Psoas muscle (tissue), 7 donors: ENCODE measurements at regions not wholly inside any gene's neighbourhood (a gene's known extent, or its start where the extent isn't known, plus 50 kb on each side); places are given as distances from the start of the nearest gene placed in this dataset.

Experiments used
- ATAC-seq, 4 donors: fragments of 200-7000 bp; cut with Tn5 transposase; one replicate each; pipeline ENCODE4 v1.9.1; 2020; ENCODE audit warnings: moderate library complexity in 3 of 4, mild to moderate bottlenecking in 2 of 4
- DNase-seq, 2 donors: peaks; one replicate each; pipeline ENCODE4 v3.0.0-alpha.2; 2020
- H3K27ac ChIP-seq: fragments of 200-600 bp; one replicate; pipeline ENCODE4 v1.8.0; 2022
- H3K27me3 ChIP-seq, 3 donors: fragments of 200-600 bp in 1 of 3; one replicate each; pipeline versions ENCODE4 v1.6.1 to v1.8.0; 2013 to 2022; ENCODE audit warnings: low read length in 2 of 3, mild to moderate bottlenecking in 2 of 3, moderate library complexity in 1 of 3; ENCODE audit not compliant: insufficient read depth in 3 of 3
- H3K36me3 ChIP-seq, 2 donors: fragments of 200-600 bp in 1 of 2; one replicate each; pipeline versions ENCODE4 v1.6.1 to v1.8.0; 2013 to 2022; ENCODE audit warnings: low read depth in 1 of 2, mild to moderate bottlenecking in 1 of 2, moderate library complexity in 1 of 2; ENCODE audit not compliant: insufficient read depth in 1 of 2
- H3K4me1 ChIP-seq: fragments of 200-600 bp; one replicate; pipeline ENCODE4 v1.8.0; 2022
- H3K4me3 ChIP-seq: fragments of 200-600 bp; one replicate; pipeline ENCODE4 v1.8.0; 2022; ENCODE audit warnings: mild to moderate bottlenecking
- H3K9me3 ChIP-seq: fragments of 200-600 bp; one replicate; pipeline ENCODE4 v1.8.0; 2022
- WGBS, 3 donors: extraction: QIAGEN DNeasy Blood & Tissue Kit; methylation state at CpG; one replicate each; pipeline versions ENCODE4 v1.1.6 to v1.1.7; 2013; 5-methylcytosine and 5-hydroxymethylcytosine counted together
- intact Hi-C, 2 donors: fragments of 100-400 bp; cut with DNase I; formaldehyde crosslinking; loops; one replicate each; pipeline versions ENCODE4 v1.11.0 to v1.14.2; 2022
- TF ChIP-seq, protein P1 (sequence below): fragments of 200-600 bp; IDR thresholded peaks from one replicate; pipeline ENCODE4 v1.8.0; 2022; ENCODE audit warnings: antibody characterized with exemption
- donor health status: healthy with polysubstance abuse.
- donor health status: DM: no; HTN: no; CAD: no; lungs with moderate emphysema.
- donor health status: Bipolar disorder and iron deficiency.
- donor health status: healthy.
- donor health status: DM: yes; HTN: yes; CAD: no.
- donor health status: DM: no; HTN: no; CAD: no.
- donor health status: DM: yes; HTN: yes; CAD: no.

- no peak for DNase-seq
- no peak for ATAC-seq
- Histone ChIP-seq H3K4me1 (no peaks in the 10 kb centered on the region), H3K27ac (no peak overlapping the region), H3K36me3 (no peaks in the 10 kb centered on the region), H3K27me3 (no peaks in the 10 kb centered on the region), H3K9me3 (no peaks in the 10 kb centered on the region), H3K4me3 (no peak overlapping the region)
- TF ChIP-seq, protein P1, sequence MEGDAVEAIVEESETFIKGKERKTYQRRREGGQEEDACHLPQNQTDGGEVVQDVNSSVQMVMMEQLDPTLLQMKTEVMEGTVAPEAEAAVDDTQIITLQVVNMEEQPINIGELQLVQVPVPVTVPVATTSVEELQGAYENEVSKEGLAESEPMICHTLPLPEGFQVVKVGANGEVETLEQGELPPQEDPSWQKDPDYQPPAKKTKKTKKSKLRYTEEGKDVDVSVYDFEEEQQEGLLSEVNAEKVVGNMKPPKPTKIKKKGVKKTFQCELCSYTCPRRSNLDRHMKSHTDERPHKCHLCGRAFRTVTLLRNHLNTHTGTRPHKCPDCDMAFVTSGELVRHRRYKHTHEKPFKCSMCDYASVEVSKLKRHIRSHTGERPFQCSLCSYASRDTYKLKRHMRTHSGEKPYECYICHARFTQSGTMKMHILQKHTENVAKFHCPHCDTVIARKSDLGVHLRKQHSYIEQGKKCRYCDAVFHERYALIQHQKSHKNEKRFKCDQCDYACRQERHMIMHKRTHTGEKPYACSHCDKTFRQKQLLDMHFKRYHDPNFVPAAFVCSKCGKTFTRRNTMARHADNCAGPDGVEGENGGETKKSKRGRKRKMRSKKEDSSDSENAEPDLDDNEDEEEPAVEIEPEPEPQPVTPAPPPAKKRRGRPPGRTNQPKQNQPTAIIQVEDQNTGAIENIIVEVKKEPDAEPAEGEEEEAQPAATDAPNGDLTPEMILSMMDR = no peak
- WGBS, 3 donors = 87 to 91% (median 88%) methylated on average over 4 of the region's 4 CpGs
- intact Hi-C loops = no loop called here
These were observed 104.2 kb upstream of the SPRED2 start for GRCh38 chr2:65536596-65536995.

DNA sequence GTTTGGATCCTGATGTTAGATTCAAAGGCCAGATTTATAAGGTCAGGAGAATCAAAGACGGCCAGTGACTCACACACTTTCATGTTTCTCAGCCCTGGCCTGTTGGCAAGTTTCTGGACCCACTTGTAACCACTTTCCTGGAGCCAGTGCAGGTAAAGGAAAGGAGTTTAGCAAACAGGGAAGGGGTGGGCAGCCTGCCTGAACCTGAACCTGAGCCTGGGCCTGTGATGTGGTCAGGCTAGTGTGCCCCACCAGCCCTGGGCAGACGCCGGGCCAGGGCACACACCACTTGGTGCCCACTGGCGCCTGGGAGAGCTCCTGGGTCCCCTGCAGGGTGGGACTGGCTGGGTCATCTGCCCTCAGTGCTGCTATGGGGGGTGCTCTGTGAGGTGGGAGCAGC lies 100.5 kb upstream of the SPRED2 start:
- Histone ChIP-seq H3K27me3 (no peaks in the 10 kb centered on the region), H3K4me3 (no peak overlapping the region), H3K9me3 (no peaks in the 10 kb centered on the region), H3K4me1 (no peaks in the 10 kb centered on the region), H3K36me3 (no peaks in the 10 kb centered on the region), H3K27ac (no peak overlapping the region)
- DNase-seq (no peak), ATAC-seq (no peak)
- TF ChIP-seq, protein P1 = no peak
- intact Hi-C loops = no loop called here
- WGBS, 3 donors = 92 to 99% (median 93%) methylated on average over 4 of the region's 4 CpGs

DNA sequence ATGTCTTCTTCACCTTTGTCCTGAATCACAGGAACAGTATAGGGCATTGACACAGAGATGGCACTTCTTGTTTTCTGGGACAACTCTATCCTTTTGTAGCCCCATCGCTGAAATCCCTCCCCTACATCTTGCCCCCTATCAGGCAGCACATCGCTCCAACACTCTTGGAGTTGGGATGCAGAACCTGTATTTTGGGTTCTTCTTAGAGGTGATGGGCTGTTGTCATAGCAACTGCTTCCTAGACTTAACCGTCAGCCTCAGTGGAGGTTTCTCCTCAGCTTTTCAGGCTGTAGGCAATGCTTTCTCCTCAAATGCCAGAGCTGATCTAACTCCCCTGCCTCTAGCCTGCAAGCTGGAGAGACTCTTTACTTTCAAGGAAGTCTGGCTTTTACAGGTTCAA lies 99.9 kb upstream of the SPRED2 start:
- 93 to 97% (median 95%) methylated on average over 3 of the region's 3 CpGs for WGBS, 3 donors

DNA sequence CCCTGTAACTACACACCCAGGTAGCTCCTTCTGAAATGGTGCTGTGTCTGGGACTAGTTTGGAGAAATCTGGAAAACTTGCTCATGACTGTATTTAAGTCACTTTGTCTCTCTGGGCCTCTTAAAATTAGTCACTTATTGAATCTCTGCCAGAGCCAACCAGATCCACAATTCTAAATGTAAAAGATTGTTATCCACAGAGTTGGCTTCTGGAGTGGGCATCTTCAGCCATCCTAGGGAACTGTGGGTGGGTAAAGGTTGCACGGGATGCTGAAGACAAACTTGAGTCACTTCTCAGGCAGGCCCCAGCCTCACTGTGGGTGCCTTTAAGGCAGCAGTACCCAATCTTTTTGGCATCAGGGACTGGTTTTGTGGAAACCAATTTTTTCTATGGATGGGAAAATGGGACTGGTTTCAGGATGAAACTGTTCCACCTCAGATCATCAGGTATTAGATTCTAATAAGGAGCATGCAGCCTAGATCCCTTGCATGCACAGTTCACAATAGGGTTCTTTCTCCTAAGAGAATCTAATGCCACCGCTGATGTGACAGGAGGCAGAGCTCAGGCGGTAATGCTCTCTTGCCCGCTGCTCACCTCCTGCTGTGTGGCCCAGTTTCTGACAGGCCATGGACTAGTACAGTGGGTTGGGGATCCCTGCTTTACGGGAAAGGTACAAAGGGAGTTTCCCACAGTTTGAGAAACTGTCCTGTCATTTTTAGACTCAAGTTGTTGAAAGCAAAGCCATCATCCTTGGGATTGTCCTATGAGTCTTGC lies 98.3 kb upstream of the SPRED2 start:
- no peak overlapping the region for H3K27ac ChIP-seq
- no peak for ATAC-seq

More for the DNA sequence above, 99.9 kb upstream of the SPRED2 start:
- DNase-seq (no peak), ATAC-seq (no peak)
- Histone ChIP-seq H3K27ac (no peak overlapping the region), H3K4me1 (no peaks in the 10 kb centered on the region), H3K36me3 (no peaks in the 10 kb centered on the region), H3K9me3 (no peaks in the 10 kb centered on the region), H3K4me3 (no peak overlapping the region), H3K27me3 (no peaks in the 10 kb centered on the region)
- intact Hi-C loops = no loop called here
- TF ChIP-seq, protein P1 = no peak

More for the DNA sequence above, 98.3 kb upstream of the SPRED2 start:
- Histone ChIP-seq H3K4me1 (no peaks in the 10 kb centered on the region), H3K27me3 (no peaks in the 10 kb centered on the region), H3K4me3 (no peak overlapping the region), H3K36me3 (no peaks in the 10 kb centered on the region), H3K9me3 (no peaks in the 10 kb centered on the region)
- TF ChIP-seq, protein P1 = no peak
- no peak for DNase-seq
- WGBS, 3 donors = 87 to 94% (median 89%) methylated on average over 5 of the region's 5 CpGs
- intact Hi-C loops = no loop called here
